Spleen (tissue), 11 donors: ENCODE measurements at regions not wholly inside any gene's neighbourhood (a gene's known extent, or its start where the extent isn't known, plus 50 kb on each side); places are given as distances from the start of the nearest gene placed in this dataset.

ENCODE experiments used
- DNase-seq: peaks from one replicate; pipeline ENCODE4 v3.0.0-alpha.2; 2020
- H3K27ac ChIP-seq, 8 donors: fragments of 200-600 bp; sonication (generic) in 7 of 8; 1 replicate in 4 of 8; 2 replicates in 4 of 8; pipeline versions ENCODE4 v1.5.0 to v1.8.0; 2016 to 2021; ENCODE audit warnings: inconsistent platforms in 4 of 8, mild to moderate bottlenecking in 4 of 8, moderate library complexity in 1 of 8
- H3K27me3 ChIP-seq, 7 donors: fragments of 200-600 bp; sonication (generic) in 6 of 7; replicated peaks in 1 of 7; 1 replicate in 4 of 7; 2 replicates in 3 of 7; pipeline versions ENCODE4 v1.5.0 to v1.8.0; 2016 to 2021; ENCODE audit warnings: inconsistent platforms in 3 of 7, mild to moderate bottlenecking in 1 of 7
- H3K36me3 ChIP-seq, 6 donors: fragments of 200-600 bp; sonication (generic) in 5 of 6; 1 replicate in 4 of 6; 2 replicates in 2 of 6; pipeline versions ENCODE4 v1.5.0 to v1.8.0; 2016 to 2021; ENCODE audit warnings: inconsistent platforms in 2 of 6
- H3K4me1 ChIP-seq, 6 donors: fragments of 200-600 bp; sonication (generic) in 5 of 6; 1 replicate in 3 of 6; 2 replicates in 3 of 6; pipeline versions ENCODE4 v1.5.0 to v1.8.0; 2016 to 2021; ENCODE audit warnings: inconsistent platforms in 3 of 6
- H3K4me3 ChIP-seq, 8 donors: fragments of 200-600 bp; sonication (generic) in 7 of 8; 1 replicate in 4 of 8; 2 replicates in 4 of 8; pipeline versions ENCODE4 v1.5.0 to v1.8.0; 2016 to 2021; ENCODE audit warnings: inconsistent platforms in 4 of 8, mild to moderate bottlenecking in 4 of 8, moderate library complexity in 2 of 8
- H3K9me3 ChIP-seq, 8 donors: fragments of 200-600 bp; sonication (generic) in 7 of 8; 1 replicate in 4 of 8; 2 replicates in 4 of 8; pipeline versions ENCODE4 v1.5.0 to v1.8.0; 2016 to 2021; ENCODE audit warnings: inconsistent platforms in 4 of 8
- POLR2A ChIP-seq, 3 donors: fragments of 450-650 bp; IDR thresholded peaks; one replicate each; pipeline ENCODE4 v1.5.1; 2017; ENCODE audit warnings: antibody characterized with exemption in 3 of 3, mild to moderate bottlenecking in 1 of 3
- POLR2AphosphoS5 ChIP-seq, 3 donors: sonication (generic); formaldehyde crosslinking; IDR thresholded peaks; one replicate each; pipeline ENCODE4 v1.5.1; 2017; ENCODE audit warnings: antibody characterized with exemption in 3 of 3
- WGBS, 5 donors: extraction: QIAGEN DNeasy Blood & Tissue Kit in 3 of 5; methylation state at CpG; one replicate each; pipeline versions ENCODE4 v1.1.5 to v1.1.7; 2013 to 2018; 5-methylcytosine and 5-hydroxymethylcytosine counted together
- intact Hi-C: fragments of 100-400 bp; cut with DNase I; formaldehyde crosslinking; loops from one replicate; pipeline ENCODE4 v1.15.0; 2023; ENCODE audit warnings: low total_unique reads
- TF ChIP-seq, protein P1 (sequence below), 11 experiments: fragments of 200-600 bp in 7 of 11; fragments of 450-650 bp in 4 of 11; sonication (generic) in 4 of 11; IDR thresholded peaks in 8 of 11; conservative IDR thresholded peaks in 3 of 11; 1 replicate in 7 of 11; 2 replicates in 4 of 11; pipeline versions ENCODE4 v1.4.0 to v1.8.0; 2016 to 2021; ENCODE audit warnings: antibody characterized with exemption in 11 of 11, inconsistent platforms in 4 of 11, mild to moderate bottlenecking in 1 of 11
- donor health status: healthy with polysubstance abuse.
- donor health status: DM: no; HTN: no; CAD: no; lungs with moderate emphysema.
- donor health status: DM: no; HTN: no; CAD: no.
- donor health status: Bipolar disorder and iron deficiency.
- donor health status: healthy.
- donor health status: DM: no; HTN: no; CAD: no.
- donor health status: DM: yes; HTN: yes; CAD: no.

GRCh38 chr13:70616847-70617246, 508.6 kb upstream of the KLHL1 start:
- Histone ChIP-seq H3K4me1 (no peaks in the 10 kb centered on the region), H3K27ac (no peak overlapping the region), H3K9me3 (no peaks in the 10 kb centered on the region), H3K4me3 (no peak overlapping the region), H3K36me3 (no peaks in the 10 kb centered on the region), H3K27me3 (no peaks in the 10 kb centered on the region)
- intact Hi-C loops = no loop called here
- DNase-seq = no peak
- 80 to 93% (median 89%) methylated on average over 3 of the region's 3 CpGs for WGBS, 5 donors
- TF ChIP-seq POLR2AphosphoS5 (IDR thresholded peaks at IDR 0.05) = no peak
- no peak for TF ChIP-seq POLR2A (IDR thresholded peaks at IDR 0.05)
- TF ChIP-seq, protein P1, sequence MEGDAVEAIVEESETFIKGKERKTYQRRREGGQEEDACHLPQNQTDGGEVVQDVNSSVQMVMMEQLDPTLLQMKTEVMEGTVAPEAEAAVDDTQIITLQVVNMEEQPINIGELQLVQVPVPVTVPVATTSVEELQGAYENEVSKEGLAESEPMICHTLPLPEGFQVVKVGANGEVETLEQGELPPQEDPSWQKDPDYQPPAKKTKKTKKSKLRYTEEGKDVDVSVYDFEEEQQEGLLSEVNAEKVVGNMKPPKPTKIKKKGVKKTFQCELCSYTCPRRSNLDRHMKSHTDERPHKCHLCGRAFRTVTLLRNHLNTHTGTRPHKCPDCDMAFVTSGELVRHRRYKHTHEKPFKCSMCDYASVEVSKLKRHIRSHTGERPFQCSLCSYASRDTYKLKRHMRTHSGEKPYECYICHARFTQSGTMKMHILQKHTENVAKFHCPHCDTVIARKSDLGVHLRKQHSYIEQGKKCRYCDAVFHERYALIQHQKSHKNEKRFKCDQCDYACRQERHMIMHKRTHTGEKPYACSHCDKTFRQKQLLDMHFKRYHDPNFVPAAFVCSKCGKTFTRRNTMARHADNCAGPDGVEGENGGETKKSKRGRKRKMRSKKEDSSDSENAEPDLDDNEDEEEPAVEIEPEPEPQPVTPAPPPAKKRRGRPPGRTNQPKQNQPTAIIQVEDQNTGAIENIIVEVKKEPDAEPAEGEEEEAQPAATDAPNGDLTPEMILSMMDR (IDR thresholded peaks at IDR 0.05 in 8 of 11, conservative IDR thresholded peaks at IDR 0.05 in 3 of 11) = no peak

DNA sequence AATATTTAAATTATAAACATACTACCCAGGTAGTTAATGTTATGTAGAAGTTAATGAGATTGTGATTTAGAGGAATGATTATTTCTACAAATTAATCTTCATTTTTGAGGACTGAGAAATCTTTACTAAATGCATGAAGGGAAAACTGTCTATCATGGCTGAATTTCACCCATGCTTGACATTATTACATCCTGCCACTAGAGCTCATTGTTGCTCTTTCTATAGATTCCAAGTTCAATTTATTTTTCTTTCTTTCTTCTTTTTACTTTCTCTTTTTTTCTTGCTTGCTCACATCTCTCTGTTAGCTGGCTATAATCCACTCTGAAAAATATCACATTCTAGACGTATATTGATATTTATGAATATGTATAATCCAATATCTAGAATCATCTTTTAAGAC, 505.0 kb upstream of the KLHL1 start:
- DNase-seq = no peak
- no peaks in the 10 kb centered on the region for H3K36me3 ChIP-seq
- intact Hi-C loops = no loop called here
- no peaks in the 10 kb centered on the region for H3K9me3 ChIP-seq
- H3K4me1 ChIP-seq = no peaks in the 10 kb centered on the region
- no peaks in the 10 kb centered on the region for H3K27me3 ChIP-seq
- TF ChIP-seq POLR2AphosphoS5 (IDR thresholded peaks at IDR 0.05) (no peak), POLR2A (IDR thresholded peaks at IDR 0.05) (no peak)
- TF ChIP-seq, protein P1 (IDR thresholded peaks at IDR 0.05 in 8 of 11, conservative IDR thresholded peaks at IDR 0.05 in 3 of 11) = no peak
- no peak overlapping the region for H3K4me3 ChIP-seq
- H3K27ac ChIP-seq = no peak overlapping the region
- WGBS, 5 donors = 71 to 90% (median 87%) methylated on average over 1 of the region's 1 CpG

DNA sequence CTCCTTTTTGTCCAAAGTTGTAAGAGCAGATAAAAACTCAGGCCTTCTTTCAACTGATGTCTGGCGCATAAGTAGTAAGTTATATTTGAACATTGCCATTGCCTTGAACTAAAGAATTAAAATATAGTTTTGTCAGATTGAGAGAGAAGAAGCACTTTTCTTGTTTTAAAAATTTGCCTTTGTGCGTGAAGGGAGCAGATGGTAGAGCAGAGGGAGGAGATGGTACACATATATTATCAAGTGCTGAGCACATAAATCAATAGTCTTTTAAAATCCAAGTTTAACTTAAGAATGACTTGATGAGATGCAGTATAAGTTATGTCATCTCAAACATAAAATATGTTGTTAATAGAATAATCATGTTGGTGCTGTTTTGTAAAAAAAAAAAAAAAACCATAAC, 504.6 kb upstream of the KLHL1 start:
- WGBS, 5 donors = 90 to 97% (median 95%) methylated on average over 2 of the region's 2 CpGs
- no peaks in the 10 kb centered on the region for H3K36me3 ChIP-seq
- intact Hi-C loops = no loop called here
- no peaks in the 10 kb centered on the region for H3K4me1 ChIP-seq
- no peak overlapping the region for H3K4me3 ChIP-seq
- no peak overlapping the region for H3K27ac ChIP-seq
- DNase-seq = no peak
- no peaks in the 10 kb centered on the region for H3K9me3 ChIP-seq
- H3K27me3 ChIP-seq = no peaks in the 10 kb centered on the region
- no peak for TF ChIP-seq POLR2A (IDR thresholded peaks at IDR 0.05)

DNA sequence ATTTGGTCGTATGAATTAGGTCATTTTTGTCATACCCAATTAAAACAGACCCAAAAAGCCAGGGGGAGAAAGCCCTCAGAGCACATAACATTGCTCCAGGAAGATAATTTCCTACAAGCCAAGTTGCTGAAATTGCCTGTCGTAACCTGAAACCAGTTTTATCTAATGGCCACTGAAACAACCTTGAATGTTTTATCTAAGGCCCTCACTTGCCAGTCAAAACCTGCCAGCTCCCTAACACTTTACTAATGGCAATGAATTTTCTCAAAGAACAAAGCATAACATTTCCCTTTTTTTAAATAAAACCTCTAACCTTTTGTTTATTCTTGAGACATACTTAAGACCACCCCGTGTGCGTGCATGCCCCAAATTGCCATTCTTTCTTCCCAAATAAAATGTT, 496.2 kb upstream of the KLHL1 start:
- H3K9me3 ChIP-seq = peaks cover 0 to 20% (median 4%) of the 10 kb centered on the region in 8 donors
- H3K4me3 ChIP-seq = no peak overlapping the region
- 51 to 71% (median 66%) methylated on average over 4 of the region's 4 CpGs for WGBS, 5 donors
- TF ChIP-seq POLR2AphosphoS5 (IDR thresholded peaks at IDR 0.05) (no peak), POLR2A (IDR thresholded peaks at IDR 0.05) (no peak)
- TF ChIP-seq, protein P1 (IDR thresholded peaks at IDR 0.05 in 8 of 11, conservative IDR thresholded peaks at IDR 0.05 in 3 of 11) = no peak
- no peaks in the 10 kb centered on the region for H3K36me3 ChIP-seq
- H3K27me3 ChIP-seq = no peaks in the 10 kb centered on the region
- no peaks in the 10 kb centered on the region for H3K4me1 ChIP-seq
- no peak for DNase-seq
- H3K27ac ChIP-seq = no peak overlapping the region
- intact Hi-C loops = no loop called here

DNA sequence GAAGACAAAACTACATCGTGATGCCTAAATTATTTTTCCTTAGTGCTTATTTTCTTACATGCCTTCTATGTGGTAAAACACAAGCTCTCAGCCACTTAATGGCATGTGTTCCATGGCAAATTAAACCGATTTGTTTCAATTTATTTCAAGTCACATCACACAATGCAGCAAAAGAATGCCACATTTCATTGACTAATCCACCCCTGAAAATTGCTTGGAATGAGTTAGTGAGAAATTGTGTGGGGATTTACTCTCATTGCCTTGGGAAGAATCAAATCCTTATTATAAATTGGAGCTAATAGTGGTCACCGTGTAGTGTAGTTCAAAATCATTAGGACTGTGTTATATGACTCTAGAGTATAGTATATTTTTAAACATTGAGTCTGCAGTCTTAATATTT, 485.5 kb upstream of the KLHL1 start:
- H3K4me1 ChIP-seq = no peaks in the 10 kb centered on the region
- 52 to 60% (median 56%) methylated on average over 3 of the region's 3 CpGs for WGBS, 5 donors
- no peaks in the 10 kb centered on the region for H3K9me3 ChIP-seq
- no peak overlapping the region for H3K27ac ChIP-seq
- intact Hi-C loops = no loop called here
- no peak overlapping the region for H3K4me3 ChIP-seq
- H3K36me3 ChIP-seq = no peaks in the 10 kb centered on the region
- no peaks in the 10 kb centered on the region for H3K27me3 ChIP-seq
- no peak for DNase-seq
- TF ChIP-seq POLR2A (IDR thresholded peaks at IDR 0.05) (no peak), POLR2AphosphoS5 (IDR thresholded peaks at IDR 0.05) (no peak)
- TF ChIP-seq, protein P1 (IDR thresholded peaks at IDR 0.05 in 8 of 11, conservative IDR thresholded peaks at IDR 0.05 in 3 of 11) = no peak
